ENCODE measurements at regions not wholly inside any gene's neighbourhood (a gene's known extent, or its start where the extent isn't known, plus 50 kb on each side); places are given as distances from the start of the nearest gene placed in this dataset.

DNA sequence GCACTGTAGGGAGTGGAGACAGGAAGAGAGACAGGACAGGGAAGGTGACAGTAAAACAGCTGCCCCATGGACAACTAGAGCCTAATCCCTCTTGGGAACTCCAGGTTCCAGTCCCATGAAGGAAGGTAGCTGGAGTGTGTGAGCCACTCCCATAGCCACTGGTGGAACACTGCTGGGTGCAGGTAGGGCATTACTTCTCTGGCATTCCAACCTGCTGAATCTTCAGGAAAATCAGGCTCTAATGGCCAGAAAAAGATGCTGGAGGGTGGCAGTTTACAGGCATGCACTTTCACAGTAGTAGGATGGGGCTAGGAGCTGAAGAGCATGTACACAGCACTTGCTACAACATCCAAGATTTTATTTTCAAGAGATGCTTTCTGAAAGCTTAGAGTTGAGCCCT lies 259.4 kb downstream of the AUH start:
- DNase-seq: no peak

DNA sequence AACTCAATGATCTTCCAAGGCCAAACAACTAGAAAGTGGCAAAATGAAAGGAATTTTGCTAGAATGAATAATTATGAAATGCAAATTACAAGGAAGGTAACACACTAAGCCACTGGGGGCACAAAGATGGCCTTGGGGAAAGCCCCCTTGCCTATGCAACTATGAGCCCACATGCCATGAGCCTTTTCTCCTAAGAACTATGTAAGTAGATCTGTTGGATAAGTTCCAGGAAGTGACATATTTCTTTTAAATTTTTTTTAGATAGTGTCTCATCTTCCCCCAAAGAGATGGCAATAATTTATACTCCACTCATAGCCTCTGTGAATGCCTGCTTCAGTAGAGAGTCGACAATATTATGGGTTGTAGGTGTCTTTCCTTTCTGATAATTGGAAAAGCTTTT lies 257.8 kb downstream of the AUH start:
- DNase-seq: no peak

DNA sequence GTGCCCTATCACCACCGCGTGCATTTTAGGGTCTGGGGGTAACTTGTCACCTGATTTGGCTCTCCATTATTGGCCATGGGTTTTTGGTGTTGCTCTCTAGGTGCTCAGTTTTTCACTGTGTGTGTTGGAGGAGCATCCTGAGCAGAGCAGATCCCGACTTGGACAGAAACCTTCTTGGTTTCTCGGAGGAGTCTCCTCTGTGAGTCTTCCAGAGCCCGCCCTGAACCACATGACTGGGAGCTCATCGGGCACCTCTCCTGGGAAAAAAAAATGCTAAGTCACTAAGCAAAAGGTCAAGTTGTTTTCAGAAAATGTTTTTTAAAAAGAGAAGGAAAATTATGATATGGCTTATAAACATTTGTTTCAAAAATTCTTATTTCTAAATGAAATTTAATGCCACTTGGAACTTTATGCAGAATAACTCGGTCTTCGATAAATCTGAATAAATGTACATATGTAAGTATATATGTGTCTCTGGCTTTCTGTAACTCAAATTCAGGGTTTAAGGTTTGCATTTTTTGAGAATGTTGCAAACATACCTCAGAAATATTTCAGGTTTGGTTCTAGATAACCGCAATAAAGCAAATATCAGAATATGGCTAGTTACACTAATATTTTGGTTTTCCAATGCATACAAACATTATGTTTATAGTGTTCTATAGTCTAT lies 255.2 kb downstream of the AUH start:
- no peak for DNase-seq

DNA sequence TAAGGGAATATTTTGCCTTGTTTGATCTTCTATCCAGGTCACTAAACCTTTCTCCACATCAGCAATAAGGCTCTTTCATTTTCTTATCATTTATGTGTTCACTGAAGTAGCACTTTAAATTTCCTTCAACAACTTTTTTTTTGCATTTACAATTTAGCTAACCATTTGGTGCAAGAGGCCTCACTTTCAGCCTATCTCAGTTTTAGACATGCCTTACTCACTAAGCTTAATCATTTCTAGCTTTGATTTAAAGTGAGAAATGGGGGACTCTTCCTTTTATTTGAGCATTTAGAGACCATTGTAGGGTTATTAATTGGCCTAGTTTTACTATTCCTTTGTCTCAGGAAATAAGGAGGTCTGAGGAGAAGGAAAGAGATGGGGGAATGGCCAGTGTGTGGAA lies 250.5 kb downstream of the AUH start:
- no peak for DNase-seq

DNA sequence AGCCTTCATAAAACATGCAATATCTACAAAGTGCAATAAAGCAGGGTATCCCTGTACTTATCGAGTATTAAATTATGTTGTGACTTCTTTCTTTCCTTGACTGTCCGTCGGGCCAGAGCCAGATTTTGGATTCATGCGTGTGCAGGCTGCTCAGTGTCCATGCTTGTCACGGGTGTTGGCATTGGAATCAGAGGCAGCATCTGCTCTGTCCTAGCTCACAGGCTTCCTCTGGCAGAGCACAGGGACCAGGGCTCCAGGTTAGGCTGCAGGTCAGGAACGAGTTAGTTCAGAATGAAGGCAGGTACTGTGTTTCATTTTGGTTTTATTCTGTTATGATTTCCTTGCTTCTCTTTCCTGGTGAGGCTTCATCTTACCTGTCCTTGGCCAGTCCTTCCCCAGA lies 249.8 kb downstream of the AUH start:
- DNase-seq: no peak

DNA sequence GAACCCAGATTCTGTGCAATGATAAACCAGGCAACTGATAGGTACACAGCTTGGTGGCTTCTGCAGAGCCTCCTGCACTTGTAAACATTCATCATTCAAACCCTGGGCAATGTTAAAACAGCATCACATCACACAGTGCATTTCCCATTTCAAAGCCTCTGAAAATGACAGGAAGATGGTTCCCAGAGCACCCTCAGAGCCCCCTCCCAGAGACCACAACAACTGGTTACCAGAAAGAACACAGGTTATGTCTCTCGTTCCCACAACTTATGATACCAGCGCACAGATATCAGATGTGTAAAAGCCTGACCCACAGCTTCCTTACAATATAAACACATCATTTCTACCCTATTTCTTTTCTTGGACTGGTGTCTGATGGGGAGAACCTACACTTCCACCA lies 248.7 kb downstream of the AUH start:
- no peak for DNase-seq

DNA sequence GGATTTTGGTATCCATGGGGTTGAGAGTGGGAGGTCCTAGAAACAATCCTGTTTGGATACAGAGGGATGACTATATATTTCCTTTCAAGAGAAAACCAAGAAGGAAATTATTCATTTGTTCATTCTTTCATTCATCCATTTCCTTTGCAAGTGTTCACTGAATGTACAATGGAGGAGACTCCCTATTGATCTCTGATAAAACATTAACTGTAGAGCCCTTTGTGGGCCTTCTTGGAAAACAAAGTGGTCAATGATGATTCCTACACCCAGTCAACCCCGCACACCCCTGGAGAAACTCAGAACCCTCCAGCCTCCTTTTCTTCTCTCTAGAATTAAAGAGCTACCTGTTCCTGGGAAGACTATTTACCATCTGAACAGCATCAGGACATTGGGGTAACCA lies 247.3 kb downstream of the AUH start:
- no peak for DNase-seq

DNA sequence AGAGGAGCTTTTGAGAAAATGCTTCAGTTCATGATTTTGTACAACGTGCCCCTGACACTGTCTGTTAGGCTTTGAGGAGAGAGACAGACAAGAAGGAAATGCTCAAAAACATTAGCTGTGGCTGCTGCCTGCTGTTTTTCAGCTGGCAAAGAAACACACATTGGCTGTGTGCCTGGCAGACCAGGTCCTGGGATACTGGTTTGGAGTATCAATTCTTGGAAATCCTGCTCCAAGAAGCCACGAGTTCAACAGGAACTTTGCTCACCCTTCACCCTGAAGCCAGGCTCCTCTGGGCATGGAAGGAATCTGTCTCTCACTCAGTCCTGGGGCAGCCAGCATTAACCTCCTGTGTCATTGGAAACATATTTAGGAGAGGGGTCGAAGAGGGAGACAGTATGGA lies 245.5 kb downstream of the AUH start:
- no peak for DNase-seq

DNA sequence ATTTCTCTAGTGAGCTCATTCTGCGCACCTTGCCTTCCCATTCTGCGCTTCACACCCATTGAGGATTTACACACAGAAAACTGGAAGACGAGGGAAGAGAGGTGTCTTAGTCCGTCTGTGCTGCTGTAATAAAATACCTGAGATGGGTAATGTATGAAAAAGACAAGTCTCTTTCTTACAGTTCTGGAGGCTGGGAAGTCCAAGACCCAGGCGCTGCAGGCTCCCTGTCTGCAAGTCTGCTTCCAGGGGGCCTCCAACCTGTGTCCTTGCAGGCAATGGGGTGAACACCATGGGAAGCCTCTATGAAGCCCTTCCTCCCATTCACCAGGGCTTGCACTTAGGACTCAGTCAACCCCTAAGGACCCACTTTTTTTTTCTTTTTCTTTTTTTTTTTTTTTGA lies 245.0 kb downstream of the AUH start:
- no peak for DNase-seq

DNA sequence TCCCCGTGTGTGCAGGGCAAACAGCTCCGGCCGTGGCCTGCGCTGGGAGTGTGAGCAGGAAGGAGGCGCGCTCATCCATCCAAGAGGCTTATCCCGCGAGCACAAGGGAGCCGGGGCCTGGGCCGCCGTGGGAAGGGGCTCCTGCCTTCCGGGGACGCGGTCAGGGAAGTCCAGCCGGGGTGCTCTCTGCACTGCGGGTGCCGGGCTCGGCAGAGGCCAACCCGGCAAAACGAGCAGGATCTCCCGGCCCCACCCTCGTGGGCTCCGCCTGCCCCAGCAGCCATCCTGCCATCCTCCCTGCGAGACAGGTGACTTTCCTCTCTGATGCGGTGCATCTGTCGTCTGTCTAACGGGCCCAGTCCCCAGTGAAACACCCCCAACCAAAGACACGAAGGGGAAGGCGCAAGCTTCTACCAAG lies 244.2 kb downstream of the AUH start:
- no peak for DNase-seq

DNA sequence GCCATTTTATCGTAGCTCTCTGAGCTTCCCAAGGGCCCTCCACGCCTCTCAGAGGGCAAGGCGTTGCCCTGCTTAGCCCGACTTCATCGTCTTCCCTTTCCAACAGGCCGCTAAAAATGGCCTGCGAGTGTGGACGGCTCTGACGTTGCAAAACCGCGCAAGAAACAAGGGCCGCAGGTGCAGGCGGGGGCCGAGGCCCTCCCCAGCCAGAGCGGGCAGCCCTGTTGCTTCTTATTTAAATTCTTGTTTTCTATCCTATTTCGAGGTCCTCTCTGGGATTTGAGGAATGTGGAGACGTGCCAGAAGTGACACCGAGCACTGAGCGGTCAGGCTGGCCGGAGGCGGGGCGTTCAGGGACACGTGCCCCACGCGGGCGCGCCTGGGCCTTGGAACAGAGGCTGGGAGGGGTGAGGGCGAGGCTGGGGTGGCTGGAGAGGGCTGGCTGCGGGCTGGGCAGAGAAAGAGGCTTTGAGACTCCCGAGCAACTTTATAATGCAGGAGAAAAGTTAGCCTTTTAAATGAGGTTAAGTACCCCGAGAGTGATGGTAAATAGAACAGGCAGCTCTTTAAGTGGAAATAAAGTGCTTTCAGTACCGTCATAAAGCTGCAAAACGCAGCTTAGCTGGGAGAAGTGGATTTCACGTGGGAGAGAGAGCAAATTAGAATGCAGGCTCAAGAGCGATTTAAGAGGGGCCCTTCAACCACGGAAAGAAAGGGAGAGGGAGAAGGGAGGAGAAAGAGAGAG lies 243.6 kb downstream of the AUH start:
- DNase-seq: peak; percentile 51

DNA sequence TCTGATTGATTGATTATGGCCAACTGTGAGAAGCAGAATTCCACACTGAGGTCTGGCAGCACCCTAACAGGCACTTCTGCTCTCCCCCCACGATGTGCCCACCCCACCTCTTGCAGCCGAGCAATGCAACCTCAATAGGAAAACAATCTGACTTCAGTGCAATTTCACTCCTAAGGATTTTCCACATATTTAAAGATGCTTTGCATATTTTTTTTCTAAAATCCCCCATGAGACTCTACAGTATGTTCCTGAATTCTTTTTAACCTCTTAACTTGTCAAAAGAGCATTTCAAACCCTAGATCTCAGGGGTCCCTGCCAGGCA lies 243.1 kb downstream of the AUH start:
- no peak for DNase-seq

DNA sequence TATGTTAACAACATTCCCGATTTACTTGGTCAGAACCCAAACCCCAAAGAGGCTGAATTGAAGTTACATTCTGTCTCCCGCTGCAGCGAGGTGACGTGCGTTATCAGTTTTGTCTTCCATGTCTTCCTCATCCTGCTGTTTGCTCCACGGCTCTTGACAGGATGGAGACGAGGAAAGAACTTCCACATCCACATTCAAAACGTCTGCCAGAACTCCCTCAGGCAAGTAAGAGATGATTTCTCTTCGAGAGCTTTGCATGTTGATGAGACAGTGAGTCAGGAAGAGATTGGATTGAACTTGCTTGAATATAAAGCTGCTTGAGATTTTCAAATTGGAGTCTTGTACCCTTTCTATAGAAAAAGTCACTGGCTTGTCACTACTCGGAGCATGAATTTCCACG lies 242.6 kb downstream of the AUH start:
- peak; percentile 10 for DNase-seq

DNA sequence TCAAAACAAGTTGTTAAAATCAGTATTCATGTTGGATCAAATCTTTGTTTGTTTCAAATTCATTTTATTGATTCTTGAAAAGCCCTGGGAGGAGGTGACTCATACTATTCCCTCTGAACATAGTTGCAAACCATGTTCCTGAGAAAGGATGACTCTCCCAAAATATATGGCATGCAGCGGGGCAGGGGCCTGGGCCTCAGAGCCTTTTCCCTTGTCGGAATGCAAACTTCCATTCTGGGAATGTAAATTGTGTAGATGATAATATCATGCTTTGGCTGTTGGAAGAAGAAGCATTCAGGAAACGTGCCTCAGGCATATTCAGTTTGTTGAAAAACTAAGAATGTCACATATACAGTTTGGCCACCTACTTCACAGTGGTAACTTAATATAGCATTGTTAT lies 242.0 kb downstream of the AUH start:
- DNase-seq: no peak

DNA sequence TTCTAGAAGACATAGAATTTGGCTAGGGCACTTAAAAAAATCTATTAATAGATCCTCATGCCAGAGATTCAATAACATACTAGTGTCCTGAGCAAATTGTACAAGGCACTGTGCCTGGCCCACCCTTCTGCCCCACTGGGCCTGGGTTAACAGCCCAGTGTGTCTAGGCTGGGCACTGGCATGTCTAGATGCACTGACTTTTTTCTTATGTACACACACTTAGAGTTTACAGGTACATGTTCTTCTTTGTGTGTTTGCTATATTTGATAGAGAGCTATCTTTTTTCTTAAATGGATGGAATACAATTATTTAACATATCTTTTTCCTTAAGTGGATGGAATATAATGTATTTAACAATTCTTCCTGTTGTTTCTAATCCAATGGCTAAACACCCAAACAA lies 241.5 kb downstream of the AUH start:
- DNase-seq: no peak

DNA sequence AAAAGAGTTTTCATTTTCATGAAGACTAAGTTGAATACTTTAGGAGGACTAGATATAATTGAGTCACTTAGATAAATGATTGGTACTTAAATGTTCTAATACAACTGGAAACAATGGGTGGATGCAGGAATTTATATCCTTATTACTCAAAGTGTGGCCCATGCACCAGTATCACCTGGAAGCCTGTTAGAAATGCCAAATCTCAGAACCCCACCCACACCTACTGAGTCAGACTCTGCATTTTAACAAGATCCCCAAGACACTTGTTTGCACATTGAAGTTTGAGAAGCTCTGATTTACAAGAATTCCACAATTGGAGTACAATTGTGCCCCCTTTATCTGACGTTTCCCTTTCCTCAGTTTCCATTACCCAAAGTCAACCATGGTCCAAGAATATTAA lies 239.0 kb downstream of the AUH start:
- no peak for DNase-seq

DNA sequence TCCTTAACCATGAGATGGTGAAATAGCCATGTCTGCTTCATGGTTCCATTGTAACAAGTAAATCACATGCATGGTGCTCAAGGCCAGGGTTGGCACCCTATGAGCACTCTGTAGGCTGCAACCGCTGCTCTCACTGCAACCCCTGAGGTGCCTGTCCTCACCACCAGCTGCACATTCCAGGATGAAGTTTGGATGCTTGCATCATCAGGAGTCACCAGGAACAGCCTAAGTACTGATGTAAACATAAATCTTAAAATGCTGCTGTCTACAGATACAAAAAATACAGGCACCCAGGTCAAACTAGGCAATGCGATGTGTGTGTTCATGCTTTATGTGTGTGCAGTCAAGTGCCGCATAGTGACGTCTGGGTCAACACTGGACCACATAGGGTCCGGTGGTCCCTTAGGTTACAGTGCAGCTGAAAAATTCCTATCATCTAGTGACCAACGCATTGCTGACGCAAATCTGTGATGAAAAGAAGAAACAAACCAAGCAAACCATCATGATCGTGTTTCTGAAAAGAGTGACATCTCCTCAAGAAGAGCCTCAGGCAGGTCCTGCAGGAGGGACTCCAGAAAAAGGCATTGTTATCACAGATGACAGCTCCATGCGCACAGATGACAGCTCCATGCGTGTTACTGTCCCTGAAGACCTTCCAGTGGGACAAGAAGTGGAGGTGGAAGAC lies 234.8 kb downstream of the AUH start:
- DNase-seq: no peak

DNA sequence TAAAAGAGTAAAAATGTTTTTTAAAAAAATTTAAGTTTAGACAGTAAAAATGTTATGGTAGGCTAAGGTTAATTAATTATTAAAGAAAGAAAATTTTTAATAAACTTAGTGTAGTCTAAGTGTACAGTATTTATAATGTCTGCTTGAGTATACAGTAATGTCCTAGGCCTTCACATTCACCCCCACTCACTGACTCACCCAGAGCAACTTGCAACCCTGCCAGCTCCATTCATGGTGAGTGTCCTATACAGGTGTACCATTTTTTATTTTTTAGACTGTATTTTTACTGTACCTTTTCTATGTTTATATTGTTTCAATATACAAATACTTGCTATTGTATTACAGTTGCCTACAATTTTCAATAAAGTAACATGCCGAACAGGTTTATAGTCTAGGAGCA lies 234.1 kb downstream of the AUH start:
- no peak for DNase-seq

DNA sequence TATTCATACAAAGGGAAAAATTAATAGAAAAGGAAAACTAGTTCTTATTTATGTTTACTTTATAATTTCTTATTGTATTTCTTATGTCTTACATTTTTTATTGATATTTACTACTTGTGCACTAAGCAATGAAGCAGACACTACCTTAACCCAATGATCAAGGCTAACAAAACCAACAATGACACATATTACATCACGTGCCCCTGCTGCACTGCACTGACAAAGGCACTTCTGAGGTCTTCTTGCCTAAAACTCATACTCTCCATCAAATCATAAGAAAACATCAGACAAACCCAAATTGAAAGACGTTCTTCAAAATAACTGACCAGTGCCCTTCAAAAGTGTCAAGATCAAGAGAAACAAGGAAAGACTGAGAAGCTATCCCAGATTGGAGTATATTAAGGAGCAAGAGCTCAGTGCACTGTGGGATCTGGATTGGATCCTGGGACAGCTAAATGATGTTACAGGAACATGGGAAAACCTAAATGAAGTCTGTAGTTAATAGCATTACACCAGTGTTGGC lies 230.9 kb downstream of the AUH start:
- DNase-seq: no peak

DNA sequence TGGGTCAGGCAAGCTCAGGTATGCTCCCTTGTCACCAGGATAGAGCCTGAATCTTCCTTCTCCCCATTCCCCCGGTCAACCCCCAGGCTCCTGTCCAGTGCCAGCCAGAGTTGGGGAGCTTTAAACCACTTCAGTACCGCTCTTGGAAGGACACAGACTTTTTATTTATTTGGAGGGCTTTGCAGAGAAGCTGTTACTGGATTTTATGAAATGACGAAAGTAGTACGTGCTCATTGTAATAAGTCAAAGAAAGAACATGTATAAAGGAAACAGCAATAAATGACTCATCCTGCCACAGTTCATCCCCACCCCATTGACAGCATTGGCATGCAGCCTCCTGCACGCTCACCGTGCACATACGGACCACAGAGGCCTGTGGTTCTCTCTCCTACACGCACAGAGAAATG lies 230.3 kb downstream of the AUH start:
- peak; percentile 76 for DNase-seq

DNA sequence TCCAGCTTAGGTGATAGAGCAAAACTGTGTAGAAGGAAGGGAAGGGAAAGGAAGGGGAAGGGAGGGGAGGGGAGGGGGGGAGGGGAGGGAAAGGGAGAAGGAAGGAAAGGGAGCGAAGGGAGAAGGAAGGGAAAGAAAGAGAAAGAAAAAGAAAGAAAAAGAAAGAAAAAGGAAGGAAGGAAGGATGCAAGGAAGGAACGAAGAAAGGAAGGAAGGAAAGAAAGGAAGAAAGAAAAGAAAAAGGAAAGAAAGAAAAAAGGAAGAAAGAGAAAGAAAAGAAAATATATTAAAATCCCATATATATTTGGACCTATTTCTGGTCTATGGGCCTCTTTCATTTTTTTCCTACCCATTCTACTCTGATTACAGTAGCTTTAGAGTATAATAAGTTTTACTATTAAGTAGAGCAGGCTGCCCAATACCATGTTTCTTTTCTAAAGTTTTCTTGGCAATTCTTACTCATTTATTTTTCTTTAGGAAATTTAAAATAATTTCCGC lies 229.1 kb downstream of the AUH start:
- DNase-seq: no peak

DNA sequence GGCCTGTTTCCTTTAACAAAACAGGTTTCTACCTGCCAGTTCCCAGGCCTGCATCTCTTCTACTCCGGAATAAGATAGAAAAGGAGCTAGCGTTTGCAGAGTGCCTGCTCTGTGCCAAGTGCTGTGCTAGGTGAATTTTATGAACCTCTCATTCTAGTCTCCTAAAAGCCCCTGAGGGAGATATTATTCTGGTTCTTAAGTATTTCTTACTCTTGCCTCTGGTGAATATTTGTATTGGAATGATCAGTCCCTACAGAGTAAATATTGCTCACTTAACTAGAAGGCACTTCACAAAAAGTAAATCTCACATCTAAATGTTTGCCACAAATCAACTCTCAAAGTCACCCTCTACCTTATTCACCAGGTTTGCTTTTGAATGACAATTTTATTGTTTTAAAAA lies 227.1 kb downstream of the AUH start:
- DNase-seq: no peak

DNA sequence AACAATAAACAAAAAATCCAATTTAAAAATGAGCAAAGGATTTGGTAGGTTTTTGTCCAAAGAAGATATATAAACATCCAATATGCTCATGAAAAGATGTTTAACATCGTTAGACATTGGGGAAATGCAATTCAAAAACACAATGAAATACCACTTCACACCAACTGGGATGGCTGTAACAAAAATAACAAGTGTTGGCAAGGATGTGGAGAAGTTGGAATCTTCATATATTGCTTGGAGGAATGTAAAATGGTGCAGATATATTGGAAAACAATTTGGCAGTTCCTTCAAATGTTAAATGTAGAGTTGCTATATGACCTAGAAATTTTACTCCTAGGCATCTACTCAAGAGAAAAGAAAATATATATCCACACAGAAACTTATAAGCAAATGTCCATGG lies 224.3 kb downstream of the AUH start:
- DNase-seq: no peak

DNA sequence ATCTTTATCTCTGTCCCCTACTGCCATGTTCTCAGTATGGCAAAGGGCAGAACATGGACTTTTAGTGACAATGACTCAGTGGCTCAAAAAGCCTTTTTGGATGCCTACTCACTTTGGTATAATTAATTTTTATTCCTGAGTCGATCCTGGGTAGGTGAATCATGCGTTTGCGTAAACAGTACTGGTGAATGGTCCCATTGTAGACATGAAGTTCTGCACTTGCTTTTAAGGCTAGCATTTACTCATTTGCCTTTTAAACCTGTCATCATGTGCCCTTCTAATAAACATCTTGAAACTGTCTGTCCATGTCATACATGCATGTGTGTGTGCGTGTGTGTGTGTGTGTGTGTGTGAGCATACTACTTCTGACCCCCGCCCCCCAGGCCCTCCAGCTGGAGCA lies 223.0 kb downstream of the AUH start:
- no peak for DNase-seq

All from dermis blood vessel endothelial cell (primary cell).